ENCODE measurements at regions not wholly inside any gene's neighbourhood (a gene's known extent, or its start where the extent isn't known, plus 50 kb on each side); places are given as distances from the start of the nearest gene placed in this dataset.

- TF ChIP-seq CTCF (IDR thresholded peaks at IDR 0.05; ENCODE audit: low read depth, low read length, missing input control) (no peak), YY1 (IDR thresholded peaks at IDR 0.05) (no peak), ATF3 (IDR thresholded peaks at IDR 0.05) (no peak), HNF4A (conservative IDR thresholded peaks at IDR 0.05) (no peak), MAX (IDR thresholded peaks at IDR 0.05) (no peak), EGR1 (IDR thresholded peaks at IDR 0.05; ENCODE audit: low read depth in 2 of 2) (no peak), HNF4G (IDR thresholded peaks at IDR 0.05) (no peak), SP1 (IDR thresholded peaks at IDR 0.05) (no peak), FOXA1 (IDR thresholded peaks at IDR 0.05) (no peak), REST (IDR thresholded peaks at IDR 0.05) (no peak), RAD21 (IDR thresholded peaks at IDR 0.05) (no peak), FOXA2 (IDR thresholded peaks at IDR 0.05) (no peak), ZBTB33 (IDR thresholded peaks at IDR 0.05) (no peak), RXRA (IDR thresholded peaks at IDR 0.05) (no peak), TAF1 (conservative IDR thresholded peaks at IDR 0.05) (no peak), GABPA (IDR thresholded peaks at IDR 0.05 in 1 of 2, conservative IDR thresholded peaks at IDR 0.05 in 1 of 2) (no peak), NR2F2 (IDR thresholded peaks at IDR 0.05) (no peak), JUND (IDR thresholded peaks at IDR 0.05) (no peak)
- Histone ChIP-seq H3K4me1 (ENCODE audit: control insufficient read depth in 4 of 4, insufficient read depth in 4 of 4, low read length in 3 of 4) (no peaks in the 10 kb centered on the region), H3K9me3 (ENCODE audit: control insufficient read depth in 4 of 4, low read length in 3 of 4) (no peaks in the 10 kb centered on the region), H3K4me3 (ENCODE audit: low read depth in 1 of 3, low read length in 3 of 3) (no peak overlapping the region), H3K36me3 (ENCODE audit: control insufficient read depth in 4 of 4, insufficient read depth in 3 of 4, low read depth in 1 of 4, low read length in 3 of 4) (no peaks in the 10 kb centered on the region), H3K27ac (ENCODE audit: low read depth in 1 of 2, low read length in 2 of 2) (no peak overlapping the region), H3K9ac (ENCODE audit: low read depth in 1 of 2, low read length in 2 of 2) (no peak overlapping the region), H3K27me3 (ENCODE audit: control insufficient read depth in 4 of 4, insufficient read depth in 4 of 4, low read length in 3 of 4) (no peaks in the 10 kb centered on the region)
- DNase-seq (ENCODE audit: low spot score): no peak
- WGBS: 79% methylated on average over 2 of the region's 2 CpGs
Measured at GRCh38 chr2:226093364-226093763, 693.9 kb downstream of the NYAP2 start.

- H3K36me3 ChIP-seq (ENCODE audit: control insufficient read depth in 4 of 4, insufficient read depth in 3 of 4, low read depth in 1 of 4, low read length in 3 of 4): peaks cover 0 to 2% (median 0%) of the 10 kb centered on the region in 4 donors
- no peak overlapping the region for H3K27ac ChIP-seq (ENCODE audit: low read depth in 1 of 2, low read length in 2 of 2)
- DNase-seq (ENCODE audit: low spot score): no peak
- H3K9ac ChIP-seq (ENCODE audit: low read depth in 1 of 2, low read length in 2 of 2): no peak overlapping the region
- H3K27me3 ChIP-seq (ENCODE audit: control insufficient read depth in 4 of 4, insufficient read depth in 4 of 4, low read length in 3 of 4): no peaks in the 10 kb centered on the region
- peaks cover 0 to 3% (median 0%) of the 10 kb centered on the region in 4 donors for H3K4me1 ChIP-seq (ENCODE audit: control insufficient read depth in 4 of 4, insufficient read depth in 4 of 4, low read length in 3 of 4)
- H3K9me3 ChIP-seq (ENCODE audit: control insufficient read depth in 4 of 4, low read length in 3 of 4): no peaks in the 10 kb centered on the region
- WGBS: 85% methylated on average over 3 of the region's 3 CpGs
- no peak overlapping the region for H3K4me3 ChIP-seq (ENCODE audit: low read depth in 1 of 3, low read length in 3 of 3)
- TF ChIP-seq MAX (IDR thresholded peaks at IDR 0.05) (no peak), ZBTB33 (IDR thresholded peaks at IDR 0.05) (no peak), CTCF (IDR thresholded peaks at IDR 0.05; ENCODE audit: low read depth, low read length, missing input control) (no peak), FOXA1 (IDR thresholded peaks at IDR 0.05) (no peak), FOXA2 (IDR thresholded peaks at IDR 0.05) (no peak), EGR1 (IDR thresholded peaks at IDR 0.05; ENCODE audit: low read depth in 2 of 2) (no peak), ATF3 (IDR thresholded peaks at IDR 0.05) (no peak), HNF4G (IDR thresholded peaks at IDR 0.05) (no peak), HNF4A (conservative IDR thresholded peaks at IDR 0.05) (no peak), RAD21 (IDR thresholded peaks at IDR 0.05) (no peak)
Measured at GRCh38 chr2:226088366-226088674, 688.8 kb downstream of the NYAP2 start.

All from liver (tissue), 8 donors.